Epithelial cell of proximal tubule (primary cell): ENCODE measurements at regions not wholly inside any gene's neighbourhood (a gene's known extent, or its start where the extent isn't known, plus 50 kb on each side); places are given as distances from the start of the nearest gene placed in this dataset.

Experiments used
- DNase-seq: peaks from one replicate; pipeline ENCODE4 v3.0.0-alpha.2; 2011; ENCODE audit warnings: low read depth
- H3K4me3 ChIP-seq: 2 replicates; pipeline ENCODE4 v1.5.1; 2011; ENCODE audit warnings: low read depth, mild to moderate bottlenecking, low read length
- TF ChIP-seq, protein P1 (sequence below): conservative IDR thresholded peaks from 2 replicates; pipeline ENCODE4 v1.5.1; 2012; ENCODE audit warnings: low read depth, mild to moderate bottlenecking, low read length

DNA sequence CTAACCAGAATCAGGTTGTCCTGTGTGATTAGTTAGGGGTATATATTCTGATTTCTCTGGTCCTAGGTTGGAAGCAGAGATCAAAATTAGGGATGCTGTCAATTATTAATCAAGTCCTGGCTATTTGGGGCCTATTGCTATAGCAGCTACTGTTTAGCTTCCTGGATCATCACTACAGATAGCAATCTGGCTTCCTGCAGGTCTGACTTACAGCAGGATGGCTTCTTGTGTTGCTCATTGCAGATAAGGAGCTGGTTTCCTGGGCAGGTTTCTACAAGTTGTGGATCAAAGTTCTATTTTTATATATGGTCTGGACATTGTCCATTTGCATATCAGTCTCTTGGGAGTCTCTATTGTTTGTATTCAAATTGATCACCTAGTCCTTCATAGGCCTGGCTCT, 57.7 kb upstream of the C4orf54 start:
- TF ChIP-seq, protein P1, sequence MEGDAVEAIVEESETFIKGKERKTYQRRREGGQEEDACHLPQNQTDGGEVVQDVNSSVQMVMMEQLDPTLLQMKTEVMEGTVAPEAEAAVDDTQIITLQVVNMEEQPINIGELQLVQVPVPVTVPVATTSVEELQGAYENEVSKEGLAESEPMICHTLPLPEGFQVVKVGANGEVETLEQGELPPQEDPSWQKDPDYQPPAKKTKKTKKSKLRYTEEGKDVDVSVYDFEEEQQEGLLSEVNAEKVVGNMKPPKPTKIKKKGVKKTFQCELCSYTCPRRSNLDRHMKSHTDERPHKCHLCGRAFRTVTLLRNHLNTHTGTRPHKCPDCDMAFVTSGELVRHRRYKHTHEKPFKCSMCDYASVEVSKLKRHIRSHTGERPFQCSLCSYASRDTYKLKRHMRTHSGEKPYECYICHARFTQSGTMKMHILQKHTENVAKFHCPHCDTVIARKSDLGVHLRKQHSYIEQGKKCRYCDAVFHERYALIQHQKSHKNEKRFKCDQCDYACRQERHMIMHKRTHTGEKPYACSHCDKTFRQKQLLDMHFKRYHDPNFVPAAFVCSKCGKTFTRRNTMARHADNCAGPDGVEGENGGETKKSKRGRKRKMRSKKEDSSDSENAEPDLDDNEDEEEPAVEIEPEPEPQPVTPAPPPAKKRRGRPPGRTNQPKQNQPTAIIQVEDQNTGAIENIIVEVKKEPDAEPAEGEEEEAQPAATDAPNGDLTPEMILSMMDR: no peak
- DNase-seq: no peak
- no peak overlapping the region for H3K4me3 ChIP-seq

DNA sequence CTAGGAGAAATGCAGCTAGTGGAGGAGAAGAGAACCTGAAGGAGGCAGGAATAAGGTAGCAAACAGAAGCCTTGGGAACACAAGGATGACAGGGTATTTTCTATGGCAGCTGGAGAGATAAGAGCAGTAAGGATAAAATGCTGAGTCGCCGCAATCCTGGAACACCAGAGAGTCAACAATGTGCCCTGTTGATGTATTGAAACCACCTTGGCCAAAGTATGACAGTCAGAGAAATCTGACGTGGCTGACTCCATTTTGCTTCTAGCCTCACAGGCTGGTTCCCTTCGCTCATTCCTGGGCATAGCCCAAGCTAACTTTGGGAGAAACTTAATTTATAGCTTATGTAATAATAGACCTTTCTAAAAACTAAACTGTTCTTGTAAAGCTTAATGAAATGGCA, 56.6 kb upstream of the C4orf54 start:
- no peak for DNase-seq
- H3K4me3 ChIP-seq: no peak overlapping the region
- TF ChIP-seq, protein P1: no peak

DNA sequence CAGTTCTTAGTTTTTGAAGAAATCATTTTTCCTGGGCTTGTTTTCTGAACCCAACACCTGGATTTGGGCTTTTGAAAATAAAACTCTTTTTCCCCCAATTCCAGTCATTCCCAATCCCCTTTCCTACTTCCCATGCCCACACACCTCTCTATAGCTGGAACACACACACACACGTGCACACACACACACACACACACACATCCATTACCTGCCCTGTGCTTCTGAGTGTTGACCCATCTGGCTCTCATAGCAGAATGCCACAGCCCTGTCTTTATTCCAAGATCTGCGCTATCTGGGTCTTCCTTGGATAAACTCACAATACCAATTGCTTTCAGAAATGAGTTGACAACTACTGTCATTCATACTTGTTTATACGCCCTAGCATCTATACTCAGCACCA, 54.9 kb upstream of the C4orf54 start:
- no peak overlapping the region for H3K4me3 ChIP-seq
- TF ChIP-seq, protein P1: no peak
- no peak for DNase-seq

DNA sequence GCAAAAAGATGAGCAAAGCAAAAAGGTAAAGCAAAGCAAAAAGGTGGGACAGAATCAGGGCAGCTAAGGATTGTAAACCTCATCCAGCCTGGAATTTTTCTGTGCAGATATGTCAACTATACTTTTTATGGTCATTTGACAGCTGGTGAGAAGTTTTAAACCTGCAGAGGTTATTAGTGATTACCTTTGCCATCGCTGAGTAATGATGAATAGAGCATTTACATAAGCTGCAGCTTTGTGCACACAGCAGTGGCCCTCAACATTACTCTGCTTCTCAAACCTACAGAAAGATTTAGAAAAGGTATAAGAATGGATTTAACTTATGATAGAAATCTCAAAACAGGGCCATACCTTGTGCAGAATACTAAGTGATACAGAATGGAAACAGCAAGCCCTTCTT, 54.5 kb upstream of the C4orf54 start:
- no peak overlapping the region for H3K4me3 ChIP-seq
- DNase-seq: no peak
- TF ChIP-seq, protein P1: no peak

DNA sequence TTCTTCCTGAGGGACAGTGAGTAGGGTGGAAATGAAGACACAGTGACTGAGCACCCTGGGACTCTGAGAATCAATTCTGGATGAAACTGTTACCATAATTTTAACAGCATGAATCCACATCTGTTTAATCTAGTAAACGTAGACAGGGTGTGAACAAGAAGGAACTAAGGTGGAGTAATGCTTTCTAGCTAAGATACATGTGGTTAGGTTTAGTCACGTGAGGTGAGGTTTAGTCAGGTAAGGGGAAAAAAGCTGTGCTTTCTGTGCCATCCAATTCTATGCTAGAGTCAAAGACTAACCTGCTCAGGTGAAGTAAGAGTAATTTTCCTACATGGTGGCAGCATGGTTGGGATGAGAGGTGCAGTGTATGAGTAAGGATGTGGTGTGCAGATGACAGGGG, 54.0 kb upstream of the C4orf54 start:
- no peak overlapping the region for H3K4me3 ChIP-seq
- TF ChIP-seq, protein P1: no peak
- DNase-seq: no peak

DNA sequence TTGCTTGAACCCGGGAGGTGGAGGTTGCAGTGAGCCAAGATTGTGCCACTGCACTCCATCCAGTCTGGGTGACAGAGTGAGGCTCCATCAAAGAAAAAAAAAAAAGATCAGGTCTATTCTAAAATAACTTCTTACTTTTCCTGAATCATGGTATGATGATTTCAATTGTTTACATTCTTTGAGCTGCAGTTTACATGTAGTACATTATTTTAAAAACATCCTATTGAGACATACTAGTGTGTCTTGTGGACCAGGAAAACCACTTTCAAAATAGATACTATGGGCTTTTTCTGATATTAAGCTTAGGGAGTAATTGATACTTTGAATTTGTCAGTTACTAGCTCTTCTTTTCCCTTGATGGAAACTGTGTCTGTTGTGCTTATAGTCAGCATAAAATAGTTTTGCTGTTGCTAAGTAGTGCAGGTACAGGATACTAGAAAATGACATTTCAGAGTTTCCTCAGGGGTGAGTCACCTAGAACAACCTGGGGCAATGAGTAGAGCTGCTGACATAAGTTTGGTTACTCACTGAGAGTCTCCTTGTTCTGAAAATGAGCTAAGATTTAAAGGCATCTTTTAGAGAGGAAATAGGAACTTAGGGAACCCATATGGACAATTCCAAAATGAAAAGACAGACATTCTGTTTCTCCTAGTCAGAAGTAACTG, 53.2 kb upstream of the C4orf54 start:
- peak; percentile 47 for DNase-seq
- TF ChIP-seq, protein P1: no peak
- H3K4me3 ChIP-seq: no peak overlapping the region

DNA sequence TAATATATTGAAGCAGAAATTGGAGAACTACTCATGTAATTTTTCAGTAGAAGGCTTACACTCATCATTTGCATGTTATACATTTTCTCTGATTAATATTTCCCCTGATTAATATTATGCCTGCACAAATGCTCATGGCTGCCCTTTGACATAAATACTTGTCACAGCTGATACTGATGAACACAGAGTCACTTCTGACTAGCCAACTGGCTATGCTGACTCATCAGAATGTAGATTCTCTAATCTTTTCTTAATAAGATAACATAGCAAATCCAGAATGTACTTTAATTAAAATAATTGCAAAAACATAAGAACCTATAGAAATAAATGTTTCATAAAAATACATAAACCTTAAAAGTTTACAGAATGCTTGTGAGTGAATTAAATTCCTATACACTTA, 52.4 kb upstream of the C4orf54 start:
- no peak overlapping the region for H3K4me3 ChIP-seq
- TF ChIP-seq, protein P1: no peak
- no peak for DNase-seq
